Endothelial cell of umbilical vein (primary cell): ENCODE measurements at regions not wholly inside any gene's neighbourhood (a gene's known extent, or its start where the extent isn't known, plus 50 kb on each side); places are given as distances from the start of the nearest gene placed in this dataset.

Source experiments
- BruUV-seq: library from RNA; stranded (reverse); fragments of 400-500 nt; replicated peaks from 2 replicates; lab custom pipeline; 2021; lab: Mats Ljungman, UMichigan
- CTCF ChIA-PET: fragments of 300-600, 350-600 bp; sonication (Branson Sonifier 250); formaldehyde crosslinking; loops from one replicate; lab custom pipeline; 2021; ENCODE audit warnings: antibody characterized with exemption, inconsistent platforms; lab: Charles Lee
- POLR2A ChIA-PET: fragments of 300-600, 350-600 bp; sonication (Branson Sonifier 250); formaldehyde crosslinking; loops from one replicate; lab custom pipeline; 2021; ENCODE audit warnings: antibody characterized with exemption, inconsistent platforms; lab: Charles Lee
- DNase-seq: peaks from one replicate; pipeline ENCODE4 v3.0.0-alpha.2; 2011; ENCODE audit warnings: low read depth, low spot score
- FAIRE-seq: peaks from 2 replicates; lab custom pipeline; 2011; peaks lifted over from hg19 to GRCh38; lab: Jason Lieb, UNC
- H2AFZ ChIP-seq: 2 replicates; pipeline ENCODE4 v1.6.0; 2012; ENCODE audit warnings: low read depth, low read length, control low read depth, inconsistent platforms
- H3K27ac ChIP-seq: 2 replicates; pipeline ENCODE4 v1.5.1; 2011; ENCODE audit warnings: low read depth, mild to moderate bottlenecking, control low read depth, low read length, moderate library complexity; ENCODE audit not compliant: insufficient read depth
- H3K27me3 ChIP-seq, 2 experiments: 2 replicates each; pipeline versions ENCODE4 v1.6.0 to v1.6.1; 2011; ENCODE audit warnings: low read length in 2 of 2, mixed read lengths in 1 of 2; ENCODE audit not compliant: control insufficient read depth in 2 of 2, insufficient read depth in 2 of 2
- H3K36me3 ChIP-seq, 2 experiments: 2 replicates in 1 of 2; 3 replicates in 1 of 2; pipeline ENCODE4 v1.5.1; 2011; ENCODE audit warnings: low read length in 2 of 2, mild to moderate bottlenecking in 1 of 2, moderate library complexity in 1 of 2; ENCODE audit not compliant: control insufficient read depth in 2 of 2, insufficient read depth in 2 of 2; ENCODE audit errors: extremely low read depth in 1 of 2
- H3K4me1 ChIP-seq: 3 replicates; pipeline ENCODE4 v1.5.1; 2011; ENCODE audit warnings: mild to moderate bottlenecking, low read length; ENCODE audit not compliant: control insufficient read depth, insufficient read depth; ENCODE audit errors: extremely low read depth
- H3K4me2 ChIP-seq: 2 replicates; pipeline ENCODE4 v1.6.1; 2011; ENCODE audit warnings: low read length, control low read depth, mixed read lengths; ENCODE audit not compliant: insufficient read depth
- H3K4me3 ChIP-seq, 3 experiments: fragments of 200-600 bp in 1 of 3; sonication (generic), shearing (Covaris generic) in 1 of 3; replicated peaks in 1 of 3; 2 replicates each; pipeline ENCODE4 v1.5.1; 2011 to 2016; ENCODE audit warnings: control low read depth in 3 of 3, low read length in 3 of 3, mild to moderate bottlenecking in 2 of 3, inconsistent platforms in 1 of 3, low read depth in 1 of 3, moderate library complexity in 1 of 3; ENCODE audit not compliant: insufficient read depth in 1 of 3
- H3K79me2 ChIP-seq: 2 replicates; pipeline ENCODE4 v1.6.0; 2012; ENCODE audit warnings: low read length, inconsistent platforms; ENCODE audit not compliant: control insufficient read depth, insufficient read depth
- H3K9ac ChIP-seq: replicated peaks from 2 replicates; pipeline ENCODE3; 2011; ENCODE audit warnings: low read length, control low read depth; ENCODE audit not compliant: insufficient read depth; ENCODE audit errors: extremely low read depth
- H3K9me1 ChIP-seq: replicated peaks from 3 replicates; pipeline ENCODE4 v1.6.0; 2011; ENCODE audit warnings: mild to moderate bottlenecking, low read length; ENCODE audit not compliant: control insufficient read depth, insufficient read depth; ENCODE audit errors: extremely low read depth
- H3K9me3 ChIP-seq: replicated peaks from 2 replicates; pipeline ENCODE4 v1.5.1; 2012; ENCODE audit warnings: low read length, inconsistent platforms; ENCODE audit not compliant: control insufficient read depth, insufficient read depth
- H4K20me1 ChIP-seq: replicated peaks from 2 replicates; pipeline ENCODE3; 2011; ENCODE audit warnings: mild to moderate bottlenecking, low read length; ENCODE audit not compliant: control insufficient read depth, insufficient read depth; ENCODE audit errors: extremely low read depth
- EZH2 ChIP-seq: IDR thresholded peaks from 2 replicates; pipeline ENCODE4 v1.6.1; 2012; ENCODE audit warnings: borderline replicate concordance, low read depth, mild to moderate bottlenecking, moderate library complexity, low read length, inconsistent platforms; ENCODE audit not compliant: severe bottlenecking
- FOS ChIP-seq: IDR thresholded peaks from 2 replicates; pipeline ENCODE4 v1.6.1; 2011; ENCODE audit warnings: mild to moderate bottlenecking, low read length, moderate library complexity, borderline replicate concordance; ENCODE audit not compliant: insufficient read depth
- GATA2 ChIP-seq: IDR thresholded peaks from 2 replicates; pipeline ENCODE4 v1.7.0; 2011; ENCODE audit warnings: low read depth, mild to moderate bottlenecking, moderate library complexity, mixed read lengths, low read length; ENCODE audit not compliant: insufficient read length, insufficient read depth
- JUN ChIP-seq: IDR thresholded peaks from 2 replicates; pipeline ENCODE4 v1.6.1; 2011; ENCODE audit warnings: borderline replicate concordance, low read depth; ENCODE audit not compliant: insufficient read length, insufficient read depth
- MYC ChIP-seq: IDR thresholded peaks from one replicate; pipeline ENCODE4 v1.6.1; 2011; ENCODE audit warnings: mild to moderate bottlenecking, low read depth, low read length
- POLR2A ChIP-seq: IDR thresholded peaks from 2 replicates; pipeline ENCODE4 v1.6.1; 2012; ENCODE audit warnings: low read depth, mild to moderate bottlenecking, control low read depth, low read length
- POLR2AphosphoS5 ChIP-seq: IDR thresholded peaks from 2 replicates; pipeline ENCODE4 v1.6.1; 2012; ENCODE audit warnings: low read depth, mild to moderate bottlenecking, control low read depth, low read length, moderate library complexity; ENCODE audit not compliant: insufficient read depth
- dilution Hi-C: fragments of 300-500 bp; cut with MboI; formaldehyde crosslinking; loops from one replicate; pipeline ENCODE4 v1.15.0; 2019; ENCODE audit warnings: low sequenced_read_pairs; ENCODE audit not compliant: extremely low pct_ligation_motif_present
- intact Hi-C: fragments of 100-400 bp; cut with micrococcal nuclease; formaldehyde crosslinking; loops from one replicate; pipeline ENCODE4 v1.10.0; 2022
- TF ChIP-seq, protein P1 (sequence below), 2 donors: IDR thresholded peaks; 1 replicate in 1 of 2; 2 replicates in 1 of 2; pipeline ENCODE4 v1.5.1; 2011; ENCODE audit warnings: low read length in 2 of 2, mild to moderate bottlenecking in 2 of 2, moderate library complexity in 2 of 2, control low read depth in 1 of 2, inconsistent platforms in 1 of 2, low read depth in 1 of 2; ENCODE audit not compliant: insufficient read depth in 1 of 2; ENCODE audit errors: extremely low read depth in 1 of 2
- TF ChIP-seq, protein P2 (sequence below): IDR thresholded peaks from 2 replicates; pipeline ENCODE4 v1.6.1; 2011; ENCODE audit not compliant: insufficient read depth, insufficient read length

- Histone ChIP-seq H3K36me3 (no peaks in the 10 kb centered on the region), H3K27me3 (peaks cover 5 to 11% of the 10 kb centered on the region in 2 experiments), H2AFZ (no peak overlapping the region), H3K79me2 (no peaks in the 10 kb centered on the region), H3K9me1 (no peaks in the 10 kb centered on the region), H3K4me1 (no peaks in the 10 kb centered on the region), H3K4me3 (no peak overlapping the region), H3K27ac (no peak overlapping the region), H4K20me1 (no peaks in the 10 kb centered on the region), H3K9ac (no peak overlapping the region), H3K4me2 (no peak overlapping the region), H3K9me3 (no peaks in the 10 kb centered on the region)
- no TSS peak for BruUV-seq
- DNase-seq (no peak), FAIRE-seq (no peak)
- dilution Hi-C loops: no loop called here
- POLR2A ChIA-PET: no interaction called here
- TF ChIP-seq FOS (no peak), GATA2 (no peak), POLR2AphosphoS5 (no peak)
- TF ChIP-seq, protein P1, sequence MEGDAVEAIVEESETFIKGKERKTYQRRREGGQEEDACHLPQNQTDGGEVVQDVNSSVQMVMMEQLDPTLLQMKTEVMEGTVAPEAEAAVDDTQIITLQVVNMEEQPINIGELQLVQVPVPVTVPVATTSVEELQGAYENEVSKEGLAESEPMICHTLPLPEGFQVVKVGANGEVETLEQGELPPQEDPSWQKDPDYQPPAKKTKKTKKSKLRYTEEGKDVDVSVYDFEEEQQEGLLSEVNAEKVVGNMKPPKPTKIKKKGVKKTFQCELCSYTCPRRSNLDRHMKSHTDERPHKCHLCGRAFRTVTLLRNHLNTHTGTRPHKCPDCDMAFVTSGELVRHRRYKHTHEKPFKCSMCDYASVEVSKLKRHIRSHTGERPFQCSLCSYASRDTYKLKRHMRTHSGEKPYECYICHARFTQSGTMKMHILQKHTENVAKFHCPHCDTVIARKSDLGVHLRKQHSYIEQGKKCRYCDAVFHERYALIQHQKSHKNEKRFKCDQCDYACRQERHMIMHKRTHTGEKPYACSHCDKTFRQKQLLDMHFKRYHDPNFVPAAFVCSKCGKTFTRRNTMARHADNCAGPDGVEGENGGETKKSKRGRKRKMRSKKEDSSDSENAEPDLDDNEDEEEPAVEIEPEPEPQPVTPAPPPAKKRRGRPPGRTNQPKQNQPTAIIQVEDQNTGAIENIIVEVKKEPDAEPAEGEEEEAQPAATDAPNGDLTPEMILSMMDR (IDR thresholded peaks at IDR 0.05; ENCODE audit: extremely low read depth in 1 of 2, insufficient read depth in 1 of 2, low read depth in 1 of 2, low read length in 2 of 2): no peak
- CTCF ChIA-PET: interaction anchor here (1.3 to 1.5 kb wide), 2 partner anchors 52 to 132 kb away, joined by 3 read pairs; no protein-coding TSS in a partner anchor
- intact Hi-C loops: no loop called here
Observed at GRCh38 chr5:154107010-154107409, 68.2 kb downstream of the MFAP3 start.

DNA sequence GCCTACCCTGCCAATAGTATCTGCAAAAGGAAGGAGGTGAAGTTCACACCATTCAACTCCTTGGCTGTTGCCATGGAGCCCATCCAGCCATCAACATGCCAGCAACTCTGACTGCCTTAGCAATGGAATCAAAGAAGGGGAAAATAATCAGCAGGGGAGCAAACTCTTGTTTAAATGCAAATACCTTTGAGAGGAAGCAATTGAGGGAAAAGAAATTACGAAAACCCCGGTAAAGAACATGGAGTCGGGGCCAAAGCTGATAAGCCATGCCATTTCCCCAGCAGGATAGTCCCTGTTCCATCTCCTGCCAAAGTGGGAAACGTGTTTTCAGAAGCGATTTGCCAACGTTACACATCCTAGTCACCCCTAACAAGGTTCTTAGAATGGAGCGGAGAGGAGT lies 69.0 kb downstream of the MFAP3 start:
- DNase-seq (no peak), FAIRE-seq (no peak)
- Histone ChIP-seq H3K4me2 (no peak overlapping the region), H2AFZ (no peak overlapping the region), H3K4me3 (no peak overlapping the region), H3K27ac (no peak overlapping the region), H3K27me3 (peaks cover 5 to 12% of the 10 kb centered on the region in 2 experiments), H3K36me3 (no peaks in the 10 kb centered on the region), H3K4me1 (no peaks in the 10 kb centered on the region), H3K9me1 (no peaks in the 10 kb centered on the region), H3K9ac (no peak overlapping the region), H4K20me1 (no peaks in the 10 kb centered on the region), H3K79me2 (no peaks in the 10 kb centered on the region), H3K9me3 (no peaks in the 10 kb centered on the region)
- intact Hi-C loops: no loop called here
- dilution Hi-C loops: no loop called here
- TF ChIP-seq EZH2 (no peak), JUN (no peak), MYC (no peak), POLR2A (no peak), POLR2AphosphoS5 (no peak), GATA2 (no peak), FOS (no peak)
- TF ChIP-seq, protein P2, sequence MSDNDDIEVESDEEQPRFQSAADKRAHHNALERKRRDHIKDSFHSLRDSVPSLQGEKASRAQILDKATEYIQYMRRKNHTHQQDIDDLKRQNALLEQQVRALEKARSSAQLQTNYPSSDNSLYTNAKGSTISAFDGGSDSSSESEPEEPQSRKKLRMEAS: no peak
- TF ChIP-seq, protein P1 (IDR thresholded peaks at IDR 0.05; ENCODE audit: extremely low read depth in 1 of 2, insufficient read depth in 1 of 2, low read depth in 1 of 2, low read length in 2 of 2): no peak
- CTCF ChIA-PET: interaction anchor here (0.6 to 1.5 kb wide), 2 partner anchors 18 to 51 kb away, joined by 3 read pairs; no protein-coding TSS in a partner anchor
- POLR2A ChIA-PET: no interaction called here
- no TSS peak for BruUV-seq
